Upper lobe of left lung (tissue), 4 donors: ENCODE measurements at regions not wholly inside any gene's neighbourhood (a gene's known extent, or its start where the extent isn't known, plus 50 kb on each side); places are given as distances from the start of the nearest gene placed in this dataset.

Source experiments
- CTCF ChIP-seq, 6 experiments: fragments of 450-650 bp in 4 of 6; fragments of 200-600 bp in 2 of 6; sonication (generic) in 2 of 6; IDR thresholded peaks; one replicate each; pipeline ENCODE4 v1.5.1; 2016 to 2019; ENCODE audit warnings: antibody characterized with exemption in 6 of 6
- EP300 ChIP-seq, 4 donors: sonication (generic); formaldehyde crosslinking; IDR thresholded peaks; one replicate each; pipeline ENCODE4 v1.5.1; 2017; ENCODE audit warnings: antibody characterized with exemption in 4 of 4, control low read depth in 2 of 4
- POLR2A ChIP-seq, 4 donors: fragments of 450-650 bp; IDR thresholded peaks; one replicate each; pipeline ENCODE4 v1.5.1; 2016 to 2017; ENCODE audit warnings: antibody characterized with exemption in 4 of 4, mild to moderate bottlenecking in 2 of 4
- POLR2AphosphoS5 ChIP-seq, 2 donors: sonication (generic); formaldehyde crosslinking; IDR thresholded peaks; one replicate each; pipeline ENCODE4 v1.5.1; 2017; ENCODE audit warnings: antibody characterized with exemption in 2 of 2

DNA sequence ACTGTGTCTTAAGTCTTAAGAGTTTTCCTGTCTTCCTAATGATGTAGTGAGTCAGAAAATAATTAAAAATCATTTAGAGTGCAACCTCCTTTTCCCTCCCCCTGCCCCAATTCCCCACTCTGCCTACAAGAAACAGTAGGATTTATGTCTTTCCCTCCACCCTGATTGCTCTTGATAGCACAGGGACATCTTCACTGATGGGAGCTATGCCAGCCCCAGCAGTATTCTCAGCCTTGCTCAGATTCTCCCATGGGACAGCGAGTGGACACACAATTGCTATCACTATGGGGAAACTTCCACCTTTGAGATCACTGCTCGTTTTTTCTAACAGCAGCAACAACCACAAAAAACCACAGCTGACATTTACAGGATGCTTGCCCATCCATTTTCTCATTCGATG is 216.6 kb upstream of the PLXNA2 start:
- TF ChIP-seq CTCF (IDR thresholded peaks at IDR 0.05): no peak
- TF ChIP-seq POLR2A (IDR thresholded peaks at IDR 0.05): no peak
- TF ChIP-seq POLR2AphosphoS5 (IDR thresholded peaks at IDR 0.05): no peak
- TF ChIP-seq EP300 (IDR thresholded peaks at IDR 0.05): no peak
